GM12878 (cell line): ENCODE measurements at regions not wholly inside any gene's neighbourhood (a gene's known extent, or its start where the extent isn't known, plus 50 kb on each side); places are given as distances from the start of the nearest gene placed in this dataset.

Source experiments
- ATAC-seq: fragments of 200-7000 bp; cut with Tn5 transposase; 3 replicates; pipeline ENCODE4 v1.9.1; 2020; ENCODE audit warnings: mild to moderate bottlenecking, moderate library complexity
- BruUV-seq: library from RNA; stranded (reverse); fragments of 400-500 nt; replicated peaks from 2 replicates; lab custom pipeline; 2021; lab: Mats Ljungman, UMichigan
- CTCF ChIA-PET: fragments of 300-600 bp; sonication (Branson Sonifier 250); formaldehyde crosslinking; extraction: SDS; loops from one replicate; lab custom pipeline; 2021; ENCODE audit warnings: inconsistent platforms; lab: Yijun Ruan, JAX
- POLR2A ChIA-PET: fragments of 350-600 bp; formaldehyde crosslinking; extraction: SDS; loops from one replicate; lab custom pipeline; 2021; ENCODE audit warnings: inconsistent platforms; lab: Charles Lee
- RAD21 ChIA-PET: fragments of 300-600 bp; sonication (Branson Sonifier 250); formaldehyde crosslinking; loops from one replicate; lab custom pipeline; 2023; ENCODE audit warnings: antibody characterized with exemption; ENCODE audit not compliant: unreplicated experiment; lab: Charles Lee
- SMC1A ChIA-PET: fragments of 300-600 bp; sonication (Branson Sonifier 250); formaldehyde crosslinking; loops from one replicate; lab custom pipeline; 2023; ENCODE audit not compliant: unreplicated experiment, uncharacterized antibody; lab: Charles Lee
- DNase-seq: peaks from one replicate; pipeline ENCODE4 v3.0.0-alpha.2; 2011; ENCODE audit warnings: low read depth, low spot score
- FAIRE-seq: peaks from 3 replicates; lab custom pipeline; 2011; peaks lifted over from hg19 to GRCh38; lab: Jason Lieb, UNC
- H2AFZ ChIP-seq: 2 replicates; pipeline ENCODE4 v1.6.0; 2011; ENCODE audit warnings: low read depth, low read length, control low read depth; ENCODE audit not compliant: control insufficient read depth
- H3K27ac ChIP-seq: 2 replicates; pipeline ENCODE4 v1.5.1; 2011; ENCODE audit warnings: control low read depth; ENCODE audit not compliant: control insufficient read depth, insufficient read depth
- H3K27me3 ChIP-seq, 2 experiments: replicated peaks in 1 of 2; 2 replicates each; pipeline versions ENCODE4 v1.6.0 to v1.6.1; 2011; ENCODE audit warnings: low read length in 1 of 2; ENCODE audit not compliant: control insufficient read depth in 2 of 2, insufficient read depth in 2 of 2
- H3K36me3 ChIP-seq, 2 experiments: 2 replicates each; pipeline ENCODE4 v1.5.1; 2011; ENCODE audit warnings: low read length in 1 of 2; ENCODE audit not compliant: control insufficient read depth in 2 of 2, insufficient read depth in 2 of 2
- H3K4me1 ChIP-seq: 2 replicates; pipeline ENCODE4 v1.6.1; 2011; ENCODE audit warnings: mild to moderate bottlenecking, low read length, moderate library complexity, mixed read lengths; ENCODE audit not compliant: control insufficient read depth, insufficient read depth
- H3K4me2 ChIP-seq: 2 replicates; pipeline ENCODE4 v1.6.0; 2011; ENCODE audit warnings: control low read depth; ENCODE audit not compliant: control insufficient read depth, insufficient read depth
- H3K4me3 ChIP-seq: fragments of 200-600 bp; sonication (generic); 2 replicates; pipeline ENCODE4 v1.5.1; 2016
- H3K79me2 ChIP-seq: 2 replicates; pipeline ENCODE4 v1.6.0; 2011; ENCODE audit warnings: low read length; ENCODE audit not compliant: control insufficient read depth, insufficient read depth
- H3K9ac ChIP-seq: 2 replicates; pipeline ENCODE4 v1.8.0; 2011; ENCODE audit warnings: low read length, control low read depth, mixed read lengths; ENCODE audit not compliant: control insufficient read depth, insufficient read depth
- H3K9me3 ChIP-seq: replicated peaks from 3 replicates; pipeline ENCODE4 v1.5.1; 2011; ENCODE audit warnings: mild to moderate bottlenecking, low read length; ENCODE audit not compliant: control insufficient read depth, insufficient read depth
- H4K20me1 ChIP-seq: 2 replicates; pipeline ENCODE4 v1.6.0; 2011; ENCODE audit not compliant: control insufficient read depth, insufficient read depth
- ASH2L ChIP-seq: fragments of 300-600, 200-600 bp; sonication (generic); IDR thresholded peaks from 2 replicates; pipeline ENCODE4 v1.6.1; 2017; ENCODE audit warnings: low read depth, mild to moderate bottlenecking, borderline replicate concordance
- ATF7 ChIP-seq: fragments of 450-650 bp; IDR thresholded peaks from 2 replicates; pipeline ENCODE4 v1.6.1; 2016; ENCODE audit warnings: low read depth, mild to moderate bottlenecking
- BCL3 ChIP-seq: IDR thresholded peaks from 2 replicates; pipeline ENCODE4 v1.6.1; 2011; ENCODE audit warnings: borderline replicate concordance, low read depth, mild to moderate bottlenecking, moderate library complexity, low read length; ENCODE audit not compliant: insufficient read depth, poor library complexity, severe bottlenecking
- DPF2 ChIP-seq: fragments of 450-650 bp; IDR thresholded peaks from 2 replicates; pipeline ENCODE4 v1.6.1; 2017; ENCODE audit warnings: mild to moderate bottlenecking
- IRF4 ChIP-seq: IDR thresholded peaks from 2 replicates; pipeline ENCODE4 v1.6.1; 2011; ENCODE audit warnings: low read depth, low read length
- JUNB ChIP-seq: IDR thresholded peaks from 2 replicates; pipeline ENCODE4 v1.6.1; 2016; ENCODE audit warnings: antibody characterized with exemption, mild to moderate bottlenecking
- MYB ChIP-seq: fragments of 150-350 bp; IDR thresholded peaks from 2 replicates; pipeline ENCODE4 v1.6.1; 2014; ENCODE audit warnings: mild to moderate bottlenecking, low read depth, low read length, borderline replicate concordance
- MYC ChIP-seq: IDR thresholded peaks from 2 replicates; pipeline ENCODE4 v1.6.1; 2011; ENCODE audit warnings: mild to moderate bottlenecking, low read length, moderate library complexity, inconsistent platforms; ENCODE audit not compliant: insufficient read depth, insufficient replicate concordance, insufficient read length, severe bottlenecking
- NFYA ChIP-seq: IDR thresholded peaks from 2 replicates; pipeline ENCODE4 v1.6.1; 2011; ENCODE audit warnings: low read depth, mild to moderate bottlenecking, low read length, improper control_type of control experiment, borderline replicate concordance
- NKRF ChIP-seq: fragments of 450-650 bp; conservative IDR thresholded peaks from 2 replicates; pipeline ENCODE4 v1.6.1; 2017; ENCODE audit warnings: mild to moderate bottlenecking, moderate library complexity
- RBBP5 ChIP-seq: fragments of 200-600 bp; sonication (generic); conservative IDR thresholded peaks from 2 replicates; pipeline ENCODE4 v1.6.1; 2016
- SRF ChIP-seq, 2 experiments: IDR thresholded peaks; 2 replicates each; pipeline ENCODE4 v1.6.1; 2011; ENCODE audit warnings: low read depth in 2 of 2, low read length in 2 of 2, mild to moderate bottlenecking in 1 of 2, moderate library complexity in 1 of 2
- YBX1 ChIP-seq: fragments of 450-650 bp; IDR thresholded peaks from 2 replicates; pipeline ENCODE4 v1.6.1; 2016; ENCODE audit warnings: antibody characterized with exemption
- ZNF207 ChIP-seq: fragments of 450-650 bp; IDR thresholded peaks from 2 replicates; pipeline ENCODE4 v1.6.1; 2014; ENCODE audit warnings: antibody characterized with exemption, mild to moderate bottlenecking, borderline replicate concordance
- ZNF217 ChIP-seq: fragments of 450-650 bp; IDR thresholded peaks from 2 replicates; pipeline ENCODE4 v1.6.1; 2017; ENCODE audit warnings: antibody characterized with exemption, mild to moderate bottlenecking
- WGBS: methylation state at CpG from one replicate; pipeline ENCODE4 v1.1.6; 2016; ENCODE audit warnings: low lambda C conversion rate; ENCODE audit not compliant: insufficient replicate concordance, insufficient coverage; ENCODE audit errors: missing lambda C conversion rate; 5-methylcytosine and 5-hydroxymethylcytosine counted together
- in situ Hi-C: fragments of 300-500 bp; cut with MboI; formaldehyde crosslinking; loops from 9 replicates; pipeline ENCODE4 v1.14.3; 2018; ENCODE audit warnings: mixed read lengths
- intact Hi-C: fragments of 100-400 bp; cut with micrococcal nuclease; formaldehyde crosslinking; loops from one replicate; pipeline ENCODE4 v1.14.2; 2022; ENCODE audit not compliant: unreplicated experiment

- no peak for TF ChIP-seq BCL3
Observed at GRCh38 chr15:38795471-38796245, 231.0 kb upstream of the RASGRP1 start (continued).

GRCh38 chr15:38796589-38796988 lies 232.0 kb upstream of the RASGRP1 start:
- ChIA-PET CTCF (no interaction called here), RAD21 (no interaction called here), POLR2A (no interaction called here), SMC1A (interaction anchor here (0.7 kb wide), 1 partner anchor 277 kb away, joined by 4 read pairs; no protein-coding TSS in a partner anchor)
- Histone ChIP-seq H3K27me3 (no peaks in the 10 kb centered on the region; a peak in 1 of 4 replicates), H3K9ac (no peak overlapping the region), H3K4me3 (no peak overlapping the region), H3K79me2 (no peaks in the 10 kb centered on the region), H3K4me2 (no peak overlapping the region), H3K4me1 (no peaks in the 10 kb centered on the region), H3K36me3 (no peaks in the 10 kb centered on the region), H2AFZ (no peak overlapping the region), H3K9me3 (no peaks in the 10 kb centered on the region), H3K27ac (no peak overlapping the region), H4K20me1 (no peaks in the 10 kb centered on the region)
- in situ Hi-C loops (no loop called here), intact Hi-C loops (no loop called here)
- no peak for ATAC-seq
- no peak for FAIRE-seq
- no TSS peak for BruUV-seq
- WGBS = 76% methylated on average over 3 of the region's 3 CpGs
- no peak for DNase-seq
- TF ChIP-seq MYB (no peak), MYC (no peak), ASH2L (no peak), JUNB (no peak), IRF4 (no peak), ZNF217 (no peak), NKRF (no peak), ZNF207 (no peak), RBBP5 (no peak), DPF2 (no peak), SRF (IDR thresholded peaks at IDR 0.05; ENCODE audit: low read depth in 2 of 2, low read length in 2 of 2) (no peak), NFYA (no peak), YBX1 (no peak), ATF7 (no peak)
